Fibroblast of peridontal ligament (primary cell): ENCODE measurements at regions not wholly inside any gene's neighbourhood (a gene's known extent, or its start where the extent isn't known, plus 50 kb on each side); places are given as distances from the start of the nearest gene placed in this dataset.
A peak's percentile ranks its signal among the peaks of the same experiment; 100 is the strongest.

ENCODE experiments used
- DNase-seq: peaks from one replicate; pipeline ENCODE4 v3.0.0-alpha.2; 2010; ENCODE audit errors: extremely low read depth

DNA sequence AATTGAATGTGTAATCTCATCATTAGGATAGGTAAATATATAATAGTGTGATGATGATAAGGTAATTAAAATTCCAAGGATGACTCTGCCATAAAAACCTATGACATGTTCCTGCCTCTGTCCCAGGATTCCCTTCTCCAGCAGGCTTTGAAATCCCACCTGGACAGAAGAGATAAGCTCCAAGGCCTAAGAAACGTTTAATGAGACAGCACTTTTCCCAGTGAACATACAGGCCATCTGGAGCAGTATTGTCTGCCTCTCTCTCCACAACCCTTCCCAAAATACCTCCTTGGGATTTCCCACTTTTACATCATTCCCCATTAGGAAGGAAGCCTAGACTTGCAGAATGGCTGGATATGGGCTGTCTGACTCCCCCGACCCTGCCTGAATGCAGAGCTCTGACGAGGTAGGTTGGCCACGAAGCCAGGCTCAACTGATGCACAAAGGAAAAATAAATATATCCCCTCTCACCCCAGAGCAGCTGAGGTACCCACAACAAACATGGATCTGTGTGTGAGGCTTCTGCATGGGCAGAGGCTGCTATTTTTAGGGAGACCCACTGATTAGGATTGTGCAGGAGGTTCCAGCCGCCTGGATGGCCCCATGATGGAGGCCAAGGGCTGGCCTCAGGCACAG is 71.0 kb downstream of the TMPRSS5 start:
- DNase-seq = no peak

DNA sequence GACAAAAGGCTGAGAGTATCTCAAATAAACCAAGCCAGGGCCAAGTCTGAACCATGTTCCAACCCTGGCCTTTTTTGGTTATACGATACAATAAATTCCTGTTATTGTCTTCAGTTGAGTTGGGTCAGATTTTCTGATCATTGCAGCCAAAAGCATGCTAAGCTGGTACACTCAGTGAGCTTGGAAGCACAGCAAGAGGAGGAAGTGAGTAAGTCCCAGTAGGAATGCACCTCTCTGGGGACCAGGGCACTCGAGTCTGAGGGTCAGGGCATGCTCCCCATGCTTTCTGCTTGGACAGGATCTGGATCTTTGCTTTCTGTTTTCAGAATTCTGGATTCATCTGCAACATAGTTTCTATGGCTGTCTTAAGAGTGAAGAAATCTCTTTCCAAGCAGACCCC is 73.1 kb downstream of the TMPRSS5 start:
- peak; percentile 60 for DNase-seq

DNA sequence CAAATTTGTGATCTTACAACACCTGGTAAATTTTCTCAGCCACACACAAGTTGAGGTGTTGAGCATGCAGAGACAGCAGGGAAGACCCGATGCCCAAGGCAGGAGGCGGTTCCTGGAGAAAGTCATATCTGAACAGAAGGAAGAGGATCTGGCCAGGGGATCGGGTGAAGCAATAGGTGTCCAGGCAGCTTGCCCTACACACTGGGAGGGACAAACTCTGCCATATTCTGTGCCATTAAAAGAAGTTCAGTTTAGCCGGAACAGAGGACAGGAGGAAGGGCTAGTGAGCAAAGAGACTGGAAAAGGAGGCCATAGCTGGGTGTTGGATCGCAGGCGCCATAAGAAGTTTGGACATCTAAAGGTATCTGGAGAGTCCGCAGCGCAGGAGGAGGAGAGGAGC is 76.5 kb downstream of the TMPRSS5 start:
- no peak for DNase-seq

DNA sequence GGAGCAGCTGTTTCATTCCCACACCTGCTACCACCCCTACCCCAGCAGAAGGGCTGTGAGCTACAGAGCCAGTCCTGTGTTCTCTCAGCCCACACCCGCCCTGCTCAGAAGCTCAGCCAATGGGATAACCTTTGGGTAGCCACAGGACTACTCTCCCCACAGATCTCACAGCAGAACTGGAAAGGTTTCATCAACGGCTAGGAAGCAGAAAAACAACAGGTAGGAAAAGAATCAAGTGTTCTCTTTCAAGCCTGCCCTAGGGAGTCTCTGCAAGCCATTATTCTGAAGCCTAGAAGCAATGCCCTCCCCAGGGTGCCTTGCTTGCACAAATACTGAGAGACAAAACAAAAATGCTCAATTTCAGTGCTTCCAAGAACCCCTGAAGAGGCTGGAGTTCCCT is 77.2 kb downstream of the TMPRSS5 start:
- DNase-seq = no peak

DNA sequence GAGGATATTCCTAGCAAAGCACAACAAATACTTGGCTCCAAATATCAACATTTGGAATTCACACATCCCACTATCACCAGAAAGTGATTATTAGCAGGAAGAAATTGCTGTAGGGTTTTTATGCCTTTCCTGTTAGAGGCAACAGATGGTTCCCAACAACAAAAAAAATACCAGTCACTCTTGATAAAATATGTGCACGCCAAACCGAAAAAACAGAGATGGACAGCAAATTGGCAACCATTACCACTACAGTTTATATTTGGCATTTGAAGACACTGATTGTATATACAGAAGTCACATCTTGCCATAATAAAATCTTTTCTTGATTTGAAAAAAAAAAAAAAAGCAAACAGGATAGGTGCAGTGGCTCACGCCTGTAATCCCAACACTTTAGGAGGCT is 78.2 kb downstream of the TMPRSS5 start:
- DNase-seq = no peak

DNA sequence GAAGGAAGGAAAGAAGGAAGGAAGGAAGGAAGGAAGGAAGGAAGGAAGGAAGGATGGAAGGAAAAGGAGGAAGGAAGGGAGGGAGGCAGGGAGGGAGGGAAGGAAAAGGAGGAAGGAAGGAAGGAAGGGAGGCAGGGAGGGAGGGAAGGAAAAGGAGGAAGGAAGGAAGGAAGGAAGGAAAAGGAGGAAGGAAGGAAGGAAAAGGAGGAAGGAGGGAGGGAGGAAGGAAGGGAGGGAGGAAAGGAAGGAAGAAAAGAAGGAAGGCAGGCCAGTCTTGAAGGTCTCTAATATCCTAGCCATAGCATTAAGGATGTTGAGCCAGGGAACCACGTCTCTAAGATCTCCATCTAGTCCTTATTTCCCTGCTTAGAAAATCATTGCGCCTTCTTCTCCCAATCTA is 78.8 kb downstream of the TMPRSS5 start:
- no peak for DNase-seq

DNA sequence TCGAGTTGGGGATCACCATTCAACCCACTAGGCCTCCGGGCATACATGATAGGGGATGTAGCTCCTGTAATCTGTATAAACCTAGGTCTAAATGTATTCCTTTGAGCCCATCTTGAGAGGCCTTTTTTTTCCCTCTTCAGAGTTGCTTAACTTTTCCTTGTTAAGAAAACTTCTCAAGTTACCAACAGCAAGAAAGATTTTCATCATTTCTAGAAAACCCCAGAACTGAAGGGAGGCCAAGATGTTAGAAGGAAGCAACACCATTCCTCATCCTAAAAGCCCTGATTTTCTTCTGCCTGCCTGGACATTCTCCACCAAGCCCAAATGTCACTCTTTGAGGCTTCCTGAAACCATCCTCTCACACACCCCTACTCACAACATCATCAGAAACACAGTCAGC is 79.4 kb downstream of the TMPRSS5 start:
- DNase-seq = peak; percentile 80

DNA sequence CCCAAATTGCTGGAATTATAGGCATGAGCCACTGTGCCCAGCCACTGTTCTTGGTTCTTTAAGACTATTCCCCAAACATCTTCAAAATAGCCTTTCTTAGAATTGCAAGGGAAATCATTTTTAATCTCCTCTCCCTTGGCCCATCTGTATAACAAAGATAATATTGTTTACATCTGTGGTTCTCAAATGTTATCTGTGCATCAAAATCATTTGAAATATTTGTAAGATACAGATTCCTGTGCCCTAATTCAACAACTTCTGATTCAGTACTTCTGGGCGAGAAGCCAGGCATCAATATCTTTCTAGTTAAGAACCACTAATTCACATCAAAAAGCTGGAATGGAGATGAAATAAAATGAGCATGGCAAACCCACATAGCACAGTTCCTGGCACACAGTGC is 83.0 kb downstream of the TMPRSS5 start:
- DNase-seq = peak; percentile 70

DNA sequence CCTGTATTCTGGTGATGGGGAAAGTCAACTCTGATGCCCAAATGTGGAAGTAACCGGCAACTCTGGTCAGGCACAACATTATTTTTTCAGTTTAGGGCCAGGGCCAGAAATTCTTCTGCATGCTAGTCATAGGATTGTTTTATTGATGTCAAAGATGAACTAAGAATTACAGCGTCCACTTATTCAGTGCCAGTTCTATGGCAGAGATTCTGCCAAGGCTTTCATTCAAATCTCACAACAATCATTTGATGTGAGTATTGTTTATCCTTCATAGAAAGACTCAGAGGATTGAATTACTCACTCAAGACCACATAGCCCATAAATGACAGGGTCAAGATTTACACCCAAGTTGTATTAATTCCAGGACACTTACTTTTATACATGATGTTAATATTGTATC is 87.7 kb downstream of the TMPRSS5 start:
- DNase-seq = peak; percentile 91

DNA sequence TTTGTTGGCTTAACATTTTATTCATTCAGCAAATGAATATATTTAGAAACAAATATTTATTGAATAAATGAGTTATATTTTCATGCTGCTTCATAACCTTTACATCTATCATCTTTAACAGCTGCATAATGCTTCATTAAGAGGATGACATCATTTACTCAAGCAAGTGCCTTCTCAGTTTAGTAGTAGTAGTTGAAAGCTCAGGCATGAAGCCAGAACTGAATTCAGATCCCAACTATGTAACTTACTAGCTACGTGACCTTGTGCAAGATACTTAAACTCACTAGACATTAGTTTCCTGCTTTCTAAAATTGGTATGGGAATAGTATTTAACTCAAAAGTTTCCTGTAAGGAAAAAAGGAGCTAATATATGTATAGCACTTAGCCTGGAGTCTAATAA is 90.3 kb downstream of the TMPRSS5 start:
- DNase-seq = peak; percentile 78

DNA sequence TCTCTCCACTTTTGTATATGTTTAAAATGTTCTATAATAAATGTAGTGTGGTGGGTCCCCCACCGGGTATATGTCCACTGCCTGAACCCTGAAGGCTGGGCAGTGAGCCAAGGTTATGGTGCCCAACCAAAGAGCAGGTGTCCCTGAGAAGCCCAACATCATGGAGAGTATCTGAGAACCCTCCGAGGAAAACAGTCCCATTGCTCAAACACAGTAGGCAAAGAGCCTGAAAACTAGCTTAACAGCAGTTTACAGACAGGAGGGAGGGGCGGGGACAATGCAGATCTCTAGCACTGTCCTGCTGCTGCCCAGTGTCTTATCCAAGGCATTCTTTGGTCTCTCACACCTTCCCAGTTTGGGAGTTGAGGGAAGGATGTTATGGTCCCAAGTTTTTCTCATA is 91.0 kb downstream of the TMPRSS5 start:
- DNase-seq = no peak

DNA sequence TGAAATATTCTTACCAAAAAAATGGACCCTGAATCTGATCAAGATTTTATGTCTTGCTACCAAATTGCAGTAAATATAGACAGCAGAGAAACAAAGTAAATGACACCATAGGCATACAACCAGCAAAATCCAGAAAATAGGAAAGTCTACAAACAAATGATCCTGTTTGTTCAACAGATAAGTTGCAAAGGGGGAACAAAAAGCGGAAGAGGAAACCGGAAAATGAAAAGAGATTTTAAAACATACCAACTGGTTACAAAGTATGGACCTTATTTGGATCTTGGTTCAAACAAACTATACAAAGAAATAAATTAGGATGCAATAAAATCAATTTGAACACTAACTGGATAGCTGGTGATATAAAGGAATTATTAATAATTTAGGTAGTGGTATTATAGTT is 92.0 kb downstream of the TMPRSS5 start:
- DNase-seq = no peak

DNA sequence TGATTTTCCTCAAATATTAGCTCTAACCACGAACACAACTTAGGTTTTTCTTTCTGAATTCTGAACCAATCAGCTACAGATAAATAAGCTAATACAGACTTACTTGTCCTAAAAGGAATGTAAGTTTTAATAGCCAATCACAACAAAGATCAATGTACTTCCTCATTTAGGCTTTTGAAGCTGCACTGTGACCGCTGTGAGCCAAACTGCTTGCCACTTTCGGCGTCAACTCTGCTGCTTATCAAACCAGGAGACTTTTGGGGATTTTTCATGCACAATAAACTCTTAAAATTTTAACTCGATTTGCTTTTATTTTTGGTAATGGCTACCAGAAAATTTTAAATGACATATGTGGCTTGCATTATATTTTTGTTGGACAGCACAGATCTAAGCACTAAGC is 92.5 kb downstream of the TMPRSS5 start:
- DNase-seq = no peak

DNA sequence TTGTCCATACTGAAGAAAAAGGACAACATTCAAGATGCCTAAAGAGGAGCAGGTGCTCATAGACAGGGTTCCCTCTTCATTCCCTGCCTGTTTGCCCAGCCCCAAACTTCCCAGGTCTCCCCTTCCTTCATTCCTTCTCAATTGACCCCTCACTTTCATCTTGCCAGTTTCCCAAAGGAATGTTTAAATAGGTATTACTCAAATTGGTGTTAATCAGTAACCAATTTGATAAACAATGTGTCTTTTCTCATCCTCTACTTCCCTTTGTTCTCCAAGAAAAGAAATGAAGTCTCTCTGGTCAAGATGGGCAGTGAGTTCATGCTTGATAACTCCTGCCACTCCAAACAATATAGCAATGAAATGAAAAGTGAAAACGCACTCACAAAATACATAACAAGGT is 101.9 kb downstream of the TMPRSS5 start:
- DNase-seq = no peak

DNA sequence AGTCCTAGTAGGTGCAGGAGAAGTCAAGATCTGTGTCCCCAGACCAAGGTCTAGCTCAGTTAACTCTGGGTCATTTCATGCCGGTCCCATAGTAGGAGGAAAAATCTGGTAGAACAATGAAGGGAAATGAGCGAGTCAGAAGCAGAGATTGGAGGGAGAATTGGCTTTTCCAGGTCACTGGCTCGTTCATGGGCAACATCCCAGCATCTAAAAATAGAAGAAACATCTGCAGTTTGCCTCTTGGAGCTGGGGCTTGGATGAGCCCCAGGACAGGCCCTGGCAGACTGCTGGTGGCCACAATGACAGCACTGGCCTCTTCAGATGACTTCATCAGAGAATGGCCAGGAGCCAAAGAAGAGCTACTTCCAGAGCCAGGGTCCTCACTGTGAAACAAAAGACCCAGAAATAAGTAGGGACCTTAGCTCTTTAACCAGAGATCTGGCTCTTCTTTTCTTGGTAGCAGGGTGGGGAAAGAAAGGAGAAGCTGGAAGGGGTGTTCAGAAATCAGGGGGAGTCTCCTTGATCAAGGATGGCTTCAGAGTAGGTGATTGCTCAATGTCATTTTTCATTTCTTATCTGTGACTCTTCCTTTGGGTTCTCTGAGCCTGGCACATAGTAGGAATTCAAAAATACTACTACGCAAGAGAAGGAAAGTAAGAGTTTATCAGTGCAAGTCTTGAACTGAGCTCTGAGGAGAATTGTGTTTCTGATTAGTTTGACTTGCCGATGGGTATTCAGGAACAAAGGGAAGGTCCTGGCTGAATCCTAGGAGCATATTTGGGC is 102.6 kb downstream of the TMPRSS5 start:
- DNase-seq = peak; percentile 84

DNA sequence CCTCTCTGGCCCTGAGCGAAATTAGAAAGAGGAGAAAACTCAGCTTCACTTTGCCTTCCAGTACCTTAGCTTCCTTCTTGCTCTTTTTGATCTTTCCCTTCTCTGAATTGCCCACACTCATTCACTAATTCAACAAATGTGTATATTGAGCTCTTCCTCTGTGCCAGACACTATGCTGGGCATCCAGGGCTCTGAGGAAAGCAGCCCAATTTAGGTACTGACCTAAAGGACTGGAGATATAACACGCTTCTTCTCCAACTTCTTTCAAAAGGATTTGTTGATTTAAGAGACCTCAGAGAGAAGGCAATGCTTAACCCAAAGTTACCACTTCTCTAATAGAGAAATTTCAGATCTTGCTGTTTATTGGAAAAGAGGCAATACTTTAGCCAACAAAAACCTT is 103.6 kb downstream of the TMPRSS5 start:
- DNase-seq = no peak

DNA sequence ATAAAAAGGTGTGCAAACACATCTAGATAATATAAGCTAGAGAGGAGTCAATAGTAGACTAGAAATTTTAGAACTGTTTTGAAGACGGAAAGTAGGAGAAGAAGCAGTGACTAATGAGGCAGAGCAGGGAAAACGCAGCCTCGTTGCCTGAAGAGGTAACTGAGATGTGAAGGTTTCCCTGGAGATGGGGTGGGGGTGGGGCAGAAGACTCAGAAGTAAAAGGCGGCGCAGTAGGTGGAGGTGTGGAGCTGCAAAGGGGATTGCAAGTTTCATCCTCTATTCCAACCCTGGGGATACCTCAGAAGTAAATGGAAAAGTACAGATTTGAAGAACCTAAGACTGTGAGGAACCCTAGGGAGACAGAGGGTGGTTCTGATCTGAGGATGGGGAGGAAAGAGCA is 109.5 kb downstream of the TMPRSS5 start:
- DNase-seq = no peak

DNA sequence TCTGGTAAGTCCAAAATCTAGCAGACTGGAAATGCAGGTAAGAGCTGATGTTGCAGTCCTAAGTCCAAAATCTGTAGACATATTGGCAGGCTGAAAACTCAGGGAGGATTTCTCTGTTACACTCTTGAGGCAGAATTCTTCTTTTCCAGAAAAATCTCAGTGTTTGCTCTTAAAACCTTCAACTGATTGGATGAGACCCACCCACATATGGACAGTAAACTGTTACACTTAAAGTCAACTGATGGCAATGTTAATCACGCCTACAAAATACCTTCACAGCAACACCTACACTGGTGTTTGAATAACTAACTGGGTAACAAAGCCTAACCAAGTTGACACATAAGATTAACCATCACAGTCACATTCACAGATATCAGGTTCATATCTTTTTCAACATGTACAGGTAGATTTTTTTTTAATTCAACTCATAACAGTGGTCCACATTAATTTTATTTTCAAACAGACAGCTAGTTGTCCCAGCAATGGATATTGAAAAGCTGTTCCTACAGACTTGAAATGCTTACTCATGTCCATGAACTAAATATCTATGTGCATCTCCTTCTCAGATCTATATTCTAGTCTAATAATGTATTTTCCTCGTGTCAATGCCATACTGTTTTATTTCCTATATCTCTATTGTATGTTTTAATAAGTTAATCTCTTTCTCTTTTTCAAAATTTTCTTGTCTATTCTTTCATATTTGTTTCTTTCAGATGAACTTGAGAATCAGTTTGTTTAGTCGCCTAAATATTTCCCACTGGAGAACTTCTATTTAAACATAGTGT is 110.1 kb downstream of the TMPRSS5 start:
- DNase-seq = no peak

DNA sequence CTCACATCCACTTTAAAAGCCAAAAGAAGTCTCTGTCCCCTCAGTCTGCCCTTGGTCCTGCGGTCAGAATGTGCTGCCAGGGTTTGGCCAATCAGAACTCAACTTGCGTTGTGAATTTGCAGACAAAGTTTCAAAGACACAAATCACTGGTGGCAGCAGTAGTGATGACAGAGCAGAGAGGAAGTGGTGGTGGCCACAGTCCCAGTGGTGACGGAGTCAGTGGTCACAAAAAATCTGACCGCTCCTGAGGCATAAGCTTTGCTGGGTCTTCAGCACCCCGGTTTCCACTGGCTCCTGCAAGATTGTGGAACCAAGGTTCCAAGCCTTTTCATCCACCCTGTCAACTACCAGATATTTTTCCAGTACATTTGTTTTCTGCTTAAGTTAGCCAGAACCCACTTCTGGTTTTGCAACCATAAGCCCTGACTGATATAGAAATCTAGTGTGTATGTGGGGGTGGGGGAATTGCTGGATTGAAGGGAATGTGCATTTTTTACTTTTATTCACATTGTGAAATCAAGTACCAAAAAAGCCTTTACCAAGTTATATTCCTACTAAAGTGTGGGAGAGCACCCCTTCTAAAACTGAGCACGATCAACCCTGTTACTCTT is 112.3 kb downstream of the TMPRSS5 start:
- DNase-seq = peak; percentile 37

DNA sequence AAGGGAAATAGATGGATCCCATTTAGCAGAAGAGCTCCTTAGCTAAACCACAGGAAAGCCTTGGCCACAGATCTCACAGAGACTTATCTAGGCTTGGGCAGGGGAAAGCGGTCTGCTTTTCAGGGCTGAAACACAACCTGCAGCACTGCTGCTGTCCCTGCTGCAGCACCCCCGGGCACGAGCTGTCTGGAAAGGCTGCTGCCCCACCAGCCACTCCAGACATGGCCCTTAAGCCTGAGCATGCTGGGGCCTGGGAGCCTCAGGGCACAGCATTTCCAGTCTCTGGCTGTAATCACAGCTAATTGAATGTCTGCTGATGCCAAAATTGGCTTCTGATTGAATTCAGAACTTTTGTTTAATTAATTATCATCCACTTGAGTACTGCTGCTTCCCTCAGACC is 115.0 kb downstream of the TMPRSS5 start:
- no peak for DNase-seq

DNA sequence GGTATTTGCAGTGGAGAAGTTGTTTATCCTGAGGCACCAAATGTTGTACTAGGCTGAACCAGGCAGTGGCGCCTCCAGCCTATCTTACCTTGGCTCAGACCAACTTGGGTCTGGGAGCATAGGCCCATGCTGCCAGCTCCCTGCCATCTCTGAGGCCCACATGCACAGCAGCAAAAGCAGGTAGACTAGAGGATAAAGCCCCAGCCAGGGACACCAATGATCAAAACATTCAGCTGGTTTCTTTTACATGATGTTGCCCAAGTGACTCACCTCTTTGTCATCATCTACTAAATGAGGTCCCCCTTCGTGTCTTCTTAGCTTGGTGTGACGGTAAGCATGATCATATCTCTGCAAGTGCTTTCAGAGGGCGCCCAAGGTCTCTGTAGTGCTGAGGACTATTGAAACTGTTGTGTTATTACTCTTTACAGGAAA is 112.1 kb upstream of the DRD2 start:
- DNase-seq = no peak

DNA sequence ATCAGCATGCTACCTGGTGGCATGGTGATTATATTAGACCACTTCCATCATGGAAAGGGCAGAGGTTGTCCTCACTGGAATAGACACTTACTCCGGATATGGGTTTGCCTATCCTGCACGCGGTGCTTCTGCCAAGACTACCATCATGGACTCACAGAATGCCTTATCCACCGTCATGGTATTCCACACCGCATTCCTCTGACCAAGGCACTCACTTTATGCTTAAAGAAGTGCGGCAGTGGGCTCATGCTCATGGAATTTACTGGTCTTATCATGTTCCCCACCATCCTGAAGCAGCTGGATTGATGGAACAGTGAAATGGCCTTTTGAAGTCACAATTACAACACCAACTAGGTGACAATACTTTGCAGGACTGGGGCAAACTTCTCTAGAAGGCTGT is 109.2 kb upstream of the DRD2 start:
- DNase-seq = no peak
